ENCODE measurements at regions not wholly inside any gene's neighbourhood (a gene's known extent, or its start where the extent isn't known, plus 50 kb on each side); places are given as distances from the start of the nearest gene placed in this dataset.

DNA sequence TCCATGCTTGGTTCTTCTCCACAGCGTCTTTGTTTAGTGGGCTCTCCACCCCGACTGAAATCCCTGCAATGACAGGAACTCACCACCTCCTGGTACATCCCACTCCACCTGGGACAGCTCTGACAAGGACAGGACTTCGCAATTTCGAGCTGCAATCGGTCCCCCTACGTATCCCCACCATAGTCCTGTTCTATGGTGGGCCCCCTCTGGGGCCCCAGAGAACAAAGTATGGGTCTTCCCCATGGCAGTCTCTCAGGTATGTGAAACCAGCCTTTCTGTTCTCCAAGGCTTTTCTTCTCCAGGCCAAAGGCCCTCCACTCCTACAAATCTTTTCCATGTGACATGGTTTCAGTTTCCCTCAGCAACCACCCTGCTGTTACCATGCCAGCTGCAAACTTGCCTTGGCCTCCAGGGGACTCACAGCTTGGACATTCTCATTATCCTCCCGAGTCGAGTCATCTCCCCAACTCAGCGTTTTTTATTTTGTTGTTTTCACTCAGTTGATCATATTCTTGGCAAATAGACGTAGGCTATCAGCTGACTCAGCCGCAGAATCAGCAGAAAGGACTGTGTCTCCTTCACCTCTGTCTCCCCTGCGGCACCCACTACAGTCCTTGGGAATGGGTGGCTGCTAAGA is 233.3 kb downstream of the OPA1 start:
- TF ChIP-seq, protein P1, sequence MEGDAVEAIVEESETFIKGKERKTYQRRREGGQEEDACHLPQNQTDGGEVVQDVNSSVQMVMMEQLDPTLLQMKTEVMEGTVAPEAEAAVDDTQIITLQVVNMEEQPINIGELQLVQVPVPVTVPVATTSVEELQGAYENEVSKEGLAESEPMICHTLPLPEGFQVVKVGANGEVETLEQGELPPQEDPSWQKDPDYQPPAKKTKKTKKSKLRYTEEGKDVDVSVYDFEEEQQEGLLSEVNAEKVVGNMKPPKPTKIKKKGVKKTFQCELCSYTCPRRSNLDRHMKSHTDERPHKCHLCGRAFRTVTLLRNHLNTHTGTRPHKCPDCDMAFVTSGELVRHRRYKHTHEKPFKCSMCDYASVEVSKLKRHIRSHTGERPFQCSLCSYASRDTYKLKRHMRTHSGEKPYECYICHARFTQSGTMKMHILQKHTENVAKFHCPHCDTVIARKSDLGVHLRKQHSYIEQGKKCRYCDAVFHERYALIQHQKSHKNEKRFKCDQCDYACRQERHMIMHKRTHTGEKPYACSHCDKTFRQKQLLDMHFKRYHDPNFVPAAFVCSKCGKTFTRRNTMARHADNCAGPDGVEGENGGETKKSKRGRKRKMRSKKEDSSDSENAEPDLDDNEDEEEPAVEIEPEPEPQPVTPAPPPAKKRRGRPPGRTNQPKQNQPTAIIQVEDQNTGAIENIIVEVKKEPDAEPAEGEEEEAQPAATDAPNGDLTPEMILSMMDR (conservative IDR thresholded peaks at IDR 0.05; ENCODE audit: low read length) = peak; percentile 20; the same call in 1 of the 2 replicates
- TF ChIP-seq EZH2phosphoT487 (IDR thresholded peaks at IDR 0.05; ENCODE audit: borderline replicate concordance) = no peak
